NCI-H1105 (cell line): ENCODE measurements at regions not wholly inside any gene's neighbourhood (a gene's known extent, or its start where the extent isn't known, plus 50 kb on each side); places are given as distances from the start of the nearest gene placed in this dataset.
"Not testable (repeated sequence)": the region's sequence is repeated elsewhere in the genome, so short reads cannot be mapped to it uniquely, and the experiment has no call there.

Source experiments
- DNase-seq: peaks from one replicate; lab custom pipeline; 2025; lab: John Stamatoyannopoulos, UW

DNA sequence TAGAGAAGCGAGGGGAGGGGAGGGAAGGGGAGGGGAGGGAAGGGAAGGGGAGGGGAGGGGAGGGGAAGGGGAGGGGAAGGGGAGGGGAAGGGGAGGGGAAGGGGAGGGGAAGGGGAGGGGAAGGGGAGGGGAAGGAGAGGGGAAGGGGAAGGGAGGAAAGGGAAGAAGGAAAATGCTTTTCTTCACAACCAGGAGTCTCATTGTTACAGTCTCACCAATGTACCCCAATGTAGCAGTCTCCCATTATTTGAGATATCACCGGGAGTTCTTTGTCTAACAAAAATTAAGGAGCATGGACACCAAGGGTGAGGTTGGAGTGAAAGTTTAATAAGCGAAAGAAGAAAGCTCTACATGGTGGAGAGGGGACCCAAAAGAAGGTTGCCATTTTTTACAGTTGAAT is 1148.0 kb upstream of the ACVR2A start:
- not testable (repeated sequence) for DNase-seq

DNA sequence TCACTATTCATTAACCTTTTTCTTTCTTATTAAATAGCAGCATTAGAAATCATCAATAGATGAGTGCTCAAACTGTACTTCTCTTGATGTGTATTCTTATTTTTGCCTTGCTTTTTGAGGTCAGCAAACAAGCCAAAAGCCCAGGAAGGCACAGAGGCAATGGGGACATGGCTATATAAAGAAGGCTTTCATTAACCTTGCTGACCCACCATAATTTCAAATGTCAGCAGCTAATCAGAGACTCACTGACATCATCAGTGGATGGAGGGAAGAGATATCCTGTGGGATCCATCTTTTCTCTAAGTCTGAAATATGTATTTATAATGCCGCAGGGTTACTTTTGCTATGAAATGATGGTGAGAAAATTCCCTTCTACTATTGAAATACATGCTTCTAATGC is 1162.8 kb upstream of the ACVR2A start:
- no peak for DNase-seq

DNA sequence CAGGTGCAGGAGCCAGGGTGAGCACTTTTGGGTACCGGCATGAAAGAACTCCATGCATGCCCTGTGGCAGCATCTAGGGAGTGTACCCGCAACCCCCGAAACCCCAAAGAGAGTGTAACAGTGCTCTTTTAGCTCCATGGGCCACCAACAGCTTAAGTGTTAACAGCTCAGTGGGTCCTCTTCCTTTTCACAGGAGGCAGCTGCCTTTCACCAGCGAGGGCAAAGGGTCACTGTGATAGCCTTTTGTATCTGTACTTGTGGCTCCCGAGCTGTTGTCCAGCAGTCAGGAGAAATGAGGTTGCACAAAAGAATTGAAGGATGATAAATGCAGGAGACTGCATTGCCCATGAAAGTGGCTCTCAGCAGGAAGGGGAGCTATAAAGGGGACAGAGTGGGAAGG is 1166.3 kb upstream of the ACVR2A start:
- no peak for DNase-seq

DNA sequence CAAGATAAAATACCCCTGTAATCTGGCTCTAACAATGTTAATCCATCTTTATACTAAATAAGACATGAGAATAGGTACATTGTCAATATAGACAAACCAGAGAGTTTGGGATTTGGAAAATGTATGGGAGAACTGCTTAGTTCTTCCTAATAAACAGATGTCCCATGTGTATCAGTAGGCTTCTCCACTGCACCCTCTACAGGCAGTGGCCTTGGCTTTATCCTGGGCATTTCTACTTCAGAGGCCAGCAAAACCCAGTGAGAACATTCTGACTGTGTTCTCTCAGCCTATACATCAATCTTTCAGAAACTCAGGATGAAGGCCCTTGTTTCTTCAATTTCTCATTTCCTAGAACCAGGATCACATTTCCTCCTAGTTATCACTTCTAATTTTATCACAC is 1167.5 kb upstream of the ACVR2A start:
- no peak for DNase-seq

DNA sequence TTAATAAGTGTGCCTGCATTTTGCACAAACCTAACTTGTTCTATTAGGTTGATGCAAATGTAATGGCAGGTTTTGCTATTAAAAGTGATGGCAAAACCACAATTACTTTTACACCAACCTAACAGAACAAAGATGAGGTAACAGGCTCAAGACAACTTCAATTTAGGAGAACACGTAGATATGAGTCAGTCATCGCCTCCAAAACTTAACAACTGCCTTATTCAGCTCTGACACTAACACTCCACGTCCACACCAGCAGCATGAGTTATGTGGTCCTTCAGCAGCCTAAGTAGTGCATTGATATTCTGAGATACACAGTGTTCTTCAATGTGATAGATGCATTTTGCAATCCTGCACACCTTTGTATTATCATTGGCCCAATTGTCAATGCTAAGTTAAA is 1175.1 kb upstream of the ACVR2A start:
- no peak for DNase-seq

DNA sequence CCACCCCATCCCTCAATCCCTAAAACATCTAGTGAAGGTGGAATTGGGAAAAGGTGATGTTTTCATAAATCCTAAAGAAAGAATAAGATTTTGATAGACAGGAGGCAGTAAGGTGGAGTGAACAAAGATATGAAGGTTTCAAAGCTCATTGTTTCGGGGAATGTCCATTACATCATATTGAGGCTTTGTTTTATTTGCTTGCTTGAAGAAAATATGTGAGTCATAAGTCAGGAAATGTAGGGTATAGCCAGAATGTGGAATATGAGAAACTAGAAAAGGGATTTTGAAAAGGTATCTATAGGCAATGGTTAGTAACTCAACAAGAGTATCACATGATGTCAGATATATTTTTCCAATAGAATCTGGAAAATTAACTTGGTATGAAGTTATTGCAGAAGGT is 1178.5 kb upstream of the ACVR2A start:
- no peak for DNase-seq

DNA sequence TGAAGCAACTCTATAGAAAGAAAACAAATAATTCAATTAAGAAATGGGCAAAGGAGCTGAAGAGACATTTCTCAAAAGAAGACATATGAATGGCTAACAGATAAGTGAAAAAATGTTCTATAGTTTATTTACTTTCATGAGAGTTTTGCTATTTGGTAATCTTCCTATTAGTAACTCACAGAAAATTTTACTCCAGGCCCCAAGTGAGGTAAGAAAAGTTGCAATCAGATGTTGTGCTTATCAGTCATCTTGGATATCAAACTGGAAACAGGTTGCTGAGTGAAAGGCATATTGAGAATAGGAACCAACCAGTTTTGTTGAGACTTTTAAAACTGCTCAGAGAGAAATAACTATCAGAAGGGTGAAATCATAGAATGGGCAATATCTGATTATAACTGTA is 1179.0 kb upstream of the ACVR2A start:
- DNase-seq, result no peak

DNA sequence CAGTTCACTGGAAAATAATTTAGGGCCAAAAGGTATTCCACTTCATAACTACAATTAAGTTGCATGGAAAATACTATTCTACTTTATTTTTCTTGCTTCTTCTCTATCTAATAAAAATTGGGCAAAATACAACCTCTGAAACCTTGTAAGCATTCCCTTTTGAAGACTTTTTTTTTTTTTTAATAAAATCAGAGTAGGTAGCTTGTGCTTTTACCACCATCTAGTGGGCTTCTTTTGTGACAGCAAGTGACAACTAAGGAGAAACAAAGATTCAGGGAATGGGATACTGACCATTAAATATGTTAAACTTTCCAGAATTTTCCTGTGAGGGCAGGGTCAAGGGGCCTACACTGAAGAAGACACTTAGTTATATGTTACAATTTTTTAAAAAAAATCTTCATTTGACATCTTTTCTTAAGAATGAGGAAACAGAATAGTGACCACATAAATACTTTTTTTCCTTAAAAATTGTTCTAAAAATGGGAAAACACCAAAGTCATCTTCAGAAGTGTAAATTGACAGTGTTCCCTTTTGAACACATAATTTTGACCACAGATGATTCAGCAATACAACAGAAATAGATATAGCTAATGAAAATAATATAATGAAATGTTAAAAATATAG is 1183.2 kb upstream of the ACVR2A start:
- peak; percentile 33 for DNase-seq

DNA sequence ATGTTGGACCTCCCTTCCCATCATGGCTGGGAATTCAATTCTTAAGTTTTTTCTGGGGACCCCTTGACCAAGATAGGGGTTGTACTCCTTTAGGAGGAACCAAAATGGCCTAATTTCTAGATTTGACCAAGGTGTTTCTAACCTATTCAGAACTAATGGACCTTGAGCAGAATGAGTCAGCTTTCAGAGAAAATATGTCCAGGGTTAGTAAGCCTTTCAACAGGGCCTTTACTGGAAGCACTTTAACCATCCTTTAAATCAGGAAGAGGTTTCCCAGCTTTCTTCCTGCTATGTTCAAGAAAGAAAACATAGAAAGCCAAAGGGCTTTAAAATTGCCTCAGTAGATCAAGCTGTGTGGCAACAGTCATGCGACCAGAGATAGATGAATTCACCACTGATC is 1184.9 kb upstream of the ACVR2A start:
- no peak for DNase-seq

DNA sequence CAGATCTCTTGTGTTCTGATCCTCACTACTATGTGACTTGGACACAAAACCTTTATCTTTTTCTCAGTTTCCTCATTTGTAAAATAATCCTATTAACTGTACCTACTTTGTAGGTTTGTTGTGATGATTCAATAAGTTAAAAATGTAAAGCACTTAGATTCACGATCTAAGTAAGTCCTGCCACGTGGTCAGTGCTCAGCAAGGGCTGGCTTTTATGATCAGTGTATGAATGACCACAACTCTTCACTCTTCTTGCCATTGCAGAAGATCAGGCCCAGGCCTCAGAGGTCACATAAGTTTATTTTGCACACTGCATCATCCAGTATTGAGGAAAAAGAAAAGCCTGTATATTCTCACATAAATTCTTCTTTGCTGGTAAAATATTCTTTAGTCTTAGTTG is 1192.5 kb upstream of the ACVR2A start:
- no peak for DNase-seq

DNA sequence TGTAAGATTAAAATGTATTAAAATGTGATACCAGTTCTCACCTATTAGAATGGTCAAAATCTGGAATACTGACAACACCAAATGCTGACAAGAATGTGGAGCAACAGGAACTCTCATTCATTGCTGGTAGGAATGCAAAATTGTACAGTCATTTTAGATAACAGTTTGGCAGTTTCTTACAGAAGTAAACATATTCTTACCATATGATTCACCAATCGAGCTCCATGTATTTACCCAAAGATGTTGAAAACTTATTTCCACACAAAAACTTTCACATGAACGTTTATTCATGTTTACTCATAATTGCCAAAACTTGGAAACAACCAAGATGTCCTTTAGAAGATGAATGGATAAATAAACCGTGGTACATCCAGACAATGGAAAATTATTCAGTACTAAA is 1193.5 kb upstream of the ACVR2A start:
- DNase-seq, result no peak

DNA sequence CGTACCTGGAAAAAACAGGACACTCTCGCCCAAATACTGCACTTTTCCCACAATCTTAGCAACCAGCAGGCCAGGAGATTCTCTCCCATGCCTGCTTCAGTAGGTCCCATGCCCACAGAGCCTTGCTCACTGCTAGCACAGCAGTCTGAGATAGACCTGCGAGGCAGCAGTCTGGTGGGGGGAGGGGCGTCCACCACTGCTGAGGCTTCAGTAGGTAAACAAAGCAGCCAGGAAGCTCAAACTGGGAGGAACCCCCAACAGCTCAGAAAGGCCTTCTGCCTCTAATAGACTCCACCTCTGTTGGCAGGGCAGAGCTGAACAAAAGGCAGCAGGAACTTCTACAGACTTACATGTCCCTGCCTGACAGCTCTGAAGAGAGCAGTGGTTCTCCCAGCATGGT is 1202.8 kb upstream of the ACVR2A start:
- no peak for DNase-seq

DNA sequence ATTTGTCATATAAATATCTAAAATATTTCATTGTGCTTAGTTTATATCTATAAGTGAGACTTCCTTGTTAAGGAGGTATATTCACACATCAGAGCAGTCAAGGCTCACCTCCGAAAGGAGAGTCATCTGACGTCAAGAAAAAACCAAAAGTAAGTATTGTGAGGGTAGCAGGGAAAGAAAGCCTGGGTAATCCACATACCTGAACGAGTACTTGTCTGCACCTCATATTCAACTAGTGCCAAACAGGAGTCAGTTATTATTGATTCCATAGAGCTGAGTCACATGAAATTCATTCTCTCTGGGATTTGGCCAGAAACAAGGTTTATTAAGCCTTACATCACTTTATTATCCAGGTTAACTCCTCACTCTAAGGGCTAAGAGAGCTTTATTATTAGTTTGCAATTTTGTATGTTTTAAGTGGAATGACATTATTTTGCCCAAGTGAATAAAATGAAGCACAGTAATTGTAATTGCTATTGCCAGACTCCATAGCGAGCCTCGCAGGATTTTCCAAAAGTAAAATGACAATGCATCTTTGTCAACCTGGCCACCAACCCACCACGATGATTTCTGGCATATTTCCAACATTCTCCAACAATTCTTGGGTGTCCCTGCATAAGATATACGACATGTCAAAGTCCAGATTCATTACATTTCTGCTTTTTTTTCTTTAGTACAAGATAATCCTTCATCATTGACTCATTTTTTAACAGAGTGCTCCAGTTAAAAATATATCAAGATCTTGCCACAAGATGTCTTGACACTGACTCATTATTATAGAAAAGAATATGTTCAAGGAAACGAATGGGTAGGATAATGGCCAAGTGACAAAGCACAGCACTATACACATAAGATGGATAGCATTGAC is 1210.4 kb upstream of the ACVR2A start:
- DNase-seq, result no peak

DNA sequence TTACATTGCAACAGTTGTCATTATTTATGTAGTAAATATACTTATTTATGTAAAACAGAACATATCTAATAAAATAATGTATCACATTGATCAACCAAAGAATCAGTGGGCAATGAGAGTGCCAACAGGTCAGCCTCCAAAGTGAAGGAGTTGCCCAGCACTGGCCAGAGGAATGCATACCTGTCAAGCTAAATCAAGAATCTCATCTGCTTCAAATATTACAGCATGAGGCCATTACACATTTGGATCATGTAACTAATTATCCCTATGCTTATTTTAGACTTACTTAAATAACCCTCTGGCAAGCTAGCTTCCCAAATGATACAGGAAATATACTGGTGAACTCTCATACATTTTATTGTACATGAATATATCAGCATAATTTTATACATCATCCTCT is 1211.7 kb upstream of the ACVR2A start:
- no peak for DNase-seq

DNA sequence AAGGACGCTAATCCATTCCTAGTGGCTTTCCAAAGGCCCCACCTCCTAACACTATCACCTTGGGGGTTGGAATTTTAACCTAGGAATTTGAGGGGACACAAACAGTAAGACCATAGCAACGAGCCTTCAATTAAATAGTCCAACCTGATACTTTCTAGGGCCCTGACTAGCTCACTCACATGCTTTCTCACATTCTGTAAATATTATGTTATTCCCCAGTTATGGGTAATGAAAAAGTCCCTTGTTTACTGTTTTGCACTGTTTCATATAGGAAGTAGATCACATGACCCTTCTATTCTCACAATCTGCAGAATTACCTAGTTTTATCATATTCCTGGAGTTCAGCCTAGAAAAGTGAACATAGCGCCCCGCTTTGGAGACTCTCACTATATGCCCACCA is 1212.1 kb upstream of the ACVR2A start:
- DNase-seq, result no peak

DNA sequence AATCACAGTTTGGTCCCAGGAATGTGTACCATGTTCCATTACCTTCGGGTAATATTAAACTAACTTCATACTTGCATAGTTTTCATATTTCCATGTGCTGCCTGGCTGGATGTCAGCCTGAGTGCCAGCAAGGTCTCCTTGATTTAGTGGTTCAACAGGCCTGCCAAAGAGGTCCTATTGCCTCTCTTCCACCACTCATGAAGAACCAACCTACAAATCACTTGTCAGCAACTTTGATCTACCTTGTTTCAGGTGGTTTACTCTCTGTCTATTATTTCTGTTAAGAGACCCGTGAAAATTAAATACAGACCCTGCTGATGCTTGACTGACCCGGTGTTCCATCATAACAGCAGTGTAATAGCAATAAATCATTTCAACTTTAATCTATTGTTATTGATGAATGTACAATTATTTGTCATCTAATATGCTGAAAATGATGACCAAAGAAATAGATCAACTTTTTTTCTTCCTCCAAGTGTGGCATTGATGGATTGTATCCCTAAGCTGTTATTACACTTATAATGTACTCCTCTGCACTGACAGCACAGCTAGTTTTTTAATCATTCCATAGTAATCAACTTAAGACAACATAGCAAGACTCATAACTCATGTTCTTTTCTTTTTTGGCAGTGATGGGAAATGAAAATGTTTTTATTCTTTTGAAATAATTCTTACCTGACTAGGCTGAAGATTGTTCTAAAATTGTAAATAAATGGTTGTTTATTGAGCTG is 1220.2 kb upstream of the ACVR2A start:
- DNase-seq, result no peak

DNA sequence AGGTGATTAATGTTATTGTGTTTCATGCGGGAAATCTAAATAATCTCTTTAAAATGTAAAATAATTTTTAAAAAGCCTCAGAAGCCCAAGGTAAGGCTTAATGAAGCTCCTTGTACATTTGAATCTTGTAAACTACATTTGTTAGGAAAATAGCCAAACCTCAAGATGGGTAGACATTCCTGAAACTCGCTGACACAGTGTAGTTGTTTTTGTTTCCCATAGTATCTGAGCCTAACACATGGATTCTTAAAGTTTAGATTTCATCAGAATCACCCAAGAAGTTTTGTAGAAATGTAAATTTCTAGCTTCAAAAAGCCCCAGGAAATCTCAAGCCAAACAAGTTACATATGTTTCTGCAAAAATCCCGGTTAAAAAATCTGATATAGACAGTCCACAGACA is 1221.1 kb upstream of the ACVR2A start:
- no peak for DNase-seq

DNA sequence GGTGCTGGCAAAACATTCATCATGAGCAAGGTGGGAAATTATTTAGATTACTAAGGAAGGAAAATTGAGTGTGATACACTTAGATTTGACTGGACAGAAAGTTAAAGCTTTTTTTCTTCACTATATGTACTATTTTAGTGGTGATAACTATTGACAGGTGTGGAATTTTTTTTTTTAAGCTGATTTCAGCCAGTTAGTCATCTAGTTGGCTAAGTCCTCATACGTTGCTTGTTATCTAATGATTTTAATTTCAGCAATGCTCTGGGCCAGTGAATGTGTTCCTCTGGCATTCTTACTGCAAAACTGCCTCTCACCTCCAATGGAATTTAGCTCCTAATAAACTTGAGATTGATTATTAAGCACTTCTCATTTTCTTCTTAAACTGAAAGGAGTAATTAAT is 1223.2 kb upstream of the ACVR2A start:
- no peak for DNase-seq

DNA sequence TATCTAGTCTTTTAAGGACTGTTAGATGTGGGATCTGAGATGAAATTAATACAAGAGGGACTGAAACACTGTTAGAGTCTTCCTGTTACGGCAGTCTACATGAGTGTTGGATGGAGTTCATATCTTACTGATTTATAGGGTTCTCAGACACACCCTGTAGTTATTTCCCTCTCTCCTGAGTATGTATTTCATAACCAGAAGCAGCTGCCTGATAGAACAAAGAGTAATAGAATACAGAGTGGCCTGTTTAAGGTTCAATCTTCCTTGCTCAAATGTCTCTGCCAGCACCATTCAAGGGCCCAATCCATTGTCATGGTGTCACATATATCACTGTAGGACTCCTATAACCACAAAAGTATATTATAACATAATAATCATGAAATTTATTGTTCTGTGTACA is 1229.1 kb upstream of the ACVR2A start:
- peak; percentile 42 for DNase-seq

DNA sequence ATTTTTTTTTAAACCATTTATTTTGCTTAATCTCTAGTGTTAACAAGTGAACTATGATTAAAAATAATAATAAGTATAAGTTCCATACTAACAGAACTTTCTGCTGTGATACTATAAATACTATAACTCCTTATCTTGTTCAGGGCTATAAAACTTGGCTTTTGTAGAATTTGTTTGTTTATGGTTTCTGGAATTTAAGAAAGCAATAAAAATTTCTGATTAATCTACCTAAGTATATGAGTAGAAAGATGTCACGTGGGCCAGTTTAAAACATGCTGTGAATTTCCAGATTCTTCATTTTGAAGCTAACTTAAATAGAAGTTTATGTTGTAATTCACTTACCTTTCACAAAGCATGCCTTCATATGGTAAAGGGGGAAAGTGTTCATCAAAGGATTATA is 1236.3 kb upstream of the ACVR2A start:
- no peak for DNase-seq

DNA sequence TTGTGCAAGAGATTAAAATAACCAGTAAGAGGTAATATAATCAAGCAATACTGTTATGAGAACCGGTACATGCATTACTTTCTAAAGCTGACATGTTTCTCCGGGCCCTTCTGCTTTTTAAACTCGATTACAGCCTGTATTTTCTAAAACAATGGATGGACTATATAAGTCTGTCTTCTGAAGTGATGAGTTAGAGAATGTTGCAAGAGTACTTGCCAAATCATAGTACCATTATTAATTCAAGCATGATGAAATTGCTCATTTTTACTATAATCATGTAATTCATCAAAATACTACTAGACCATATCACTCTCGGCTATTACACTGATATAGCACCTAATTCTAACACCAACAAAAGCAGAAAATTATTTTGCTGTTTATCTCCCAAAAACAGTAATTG is 1240.3 kb upstream of the ACVR2A start:
- no peak for DNase-seq

DNA sequence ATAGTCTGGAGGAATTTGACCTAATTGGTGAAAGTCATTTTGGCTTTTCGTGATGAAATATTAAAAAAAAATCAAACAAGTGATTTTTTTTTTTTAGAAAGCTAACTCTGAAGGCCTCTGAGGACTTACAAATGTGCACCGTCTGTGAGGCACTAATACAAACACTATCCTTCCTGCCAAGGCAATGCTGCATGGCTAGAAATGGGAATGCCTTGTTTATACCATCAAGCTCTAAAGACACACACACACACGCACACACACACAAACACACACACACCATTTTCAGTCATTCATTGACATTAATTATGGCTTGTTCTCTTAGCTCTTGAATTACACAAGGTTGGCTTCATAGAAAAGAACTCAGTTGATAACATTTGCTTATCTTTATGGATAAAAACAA is 1242.0 kb upstream of the ACVR2A start:
- DNase-seq, result no peak

DNA sequence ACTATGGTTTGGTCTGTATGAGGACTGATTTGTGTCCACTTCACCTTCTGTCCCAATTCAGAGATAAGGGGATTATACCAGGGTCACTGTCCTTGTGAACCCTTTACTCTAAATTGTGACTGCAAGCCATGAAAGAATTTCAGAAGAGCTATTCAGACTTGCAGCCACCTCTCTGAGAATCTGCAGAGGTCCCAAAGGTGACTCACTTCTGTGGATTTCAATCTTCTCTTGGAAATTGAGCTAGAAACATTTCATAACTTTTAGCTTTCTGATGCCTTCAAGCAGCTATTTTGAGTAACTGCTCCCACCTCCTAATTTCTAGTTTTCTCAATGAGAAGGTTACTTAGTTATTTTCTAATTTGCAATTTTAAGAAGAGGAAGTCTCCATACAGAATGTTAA is 1242.4 kb upstream of the ACVR2A start:
- DNase-seq, result no peak
